GM18868 (cell line): ENCODE measurements at regions not wholly inside any gene's neighbourhood (a gene's known extent, or its start where the extent isn't known, plus 50 kb on each side); places are given as distances from the start of the nearest gene placed in this dataset.

Experiments
- ATAC-seq: cut with Tn5 transposase; IDR thresholded peaks from one replicate; pipeline ENCODE4 v1.9.1; 2021; ENCODE audit warnings: mild to moderate bottlenecking, moderate library complexity; ENCODE audit not compliant: unreplicated experiment

GRCh38 chr3:44185396-44185915, 56.2 kb upstream of the TOPAZ1 start:
- no peak for ATAC-seq

GRCh38 chr3:44186111-44186672, 55.5 kb upstream of the TOPAZ1 start:
- no peak for ATAC-seq

GRCh38 chr3:44186712-44187111, 55.0 kb upstream of the TOPAZ1 start:
- ATAC-seq: no peak
